Ovary (tissue), 3 donors: ENCODE measurements at regions not wholly inside any gene's neighbourhood (a gene's known extent, or its start where the extent isn't known, plus 50 kb on each side); places are given as distances from the start of the nearest gene placed in this dataset.

Experiments
- POLR2A ChIP-seq: fragments of 450-650 bp; IDR thresholded peaks from one replicate; pipeline ENCODE4 v1.6.1; 2017; ENCODE audit warnings: antibody characterized with exemption, mild to moderate bottlenecking, moderate library complexity
- TF ChIP-seq, protein P1 (sequence below), 3 donors: fragments of 450-650 bp in 2 of 3; fragments of 200-600 bp in 1 of 3; IDR thresholded peaks; one replicate each; pipeline versions ENCODE4 v1.5.1 to v1.8.0; 2016 to 2022; ENCODE audit warnings: antibody characterized with exemption in 3 of 3, mild to moderate bottlenecking in 1 of 3
- donor health status: DM: no; HTN: no; CAD: no.

DNA sequence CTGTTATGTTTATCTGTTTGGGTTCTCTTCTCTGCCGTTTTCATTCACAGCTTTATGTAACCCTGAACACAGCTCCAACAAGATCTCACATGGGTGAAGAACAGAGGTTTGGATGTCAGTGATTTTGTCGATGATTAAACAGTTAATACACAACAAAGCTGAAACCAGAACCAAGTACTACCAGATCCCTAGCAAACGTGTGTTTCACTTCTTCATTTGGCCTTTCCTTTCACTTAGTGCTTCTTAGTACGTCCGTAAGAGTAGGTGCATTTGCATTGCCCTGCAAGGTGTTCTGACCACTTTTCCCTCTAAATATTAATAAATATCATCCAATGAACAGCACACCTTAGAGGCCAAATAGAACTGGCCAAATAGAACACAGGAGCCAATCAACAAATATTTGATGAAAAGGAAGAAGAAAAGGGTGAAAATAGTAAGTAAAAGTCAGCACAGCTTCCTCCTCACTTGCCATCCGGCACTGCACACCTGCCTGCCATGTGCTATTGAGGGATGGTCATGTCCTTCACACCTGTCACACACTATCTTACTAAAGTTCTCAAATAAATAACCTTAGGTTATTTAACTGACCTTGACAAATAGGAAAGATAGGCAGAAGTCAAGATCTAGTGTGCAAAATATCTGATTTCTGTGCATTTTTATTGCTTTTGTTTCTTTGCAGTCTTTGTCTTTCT lies 252.6 kb upstream of the ANKRD30A start:
- TF ChIP-seq, protein P1, sequence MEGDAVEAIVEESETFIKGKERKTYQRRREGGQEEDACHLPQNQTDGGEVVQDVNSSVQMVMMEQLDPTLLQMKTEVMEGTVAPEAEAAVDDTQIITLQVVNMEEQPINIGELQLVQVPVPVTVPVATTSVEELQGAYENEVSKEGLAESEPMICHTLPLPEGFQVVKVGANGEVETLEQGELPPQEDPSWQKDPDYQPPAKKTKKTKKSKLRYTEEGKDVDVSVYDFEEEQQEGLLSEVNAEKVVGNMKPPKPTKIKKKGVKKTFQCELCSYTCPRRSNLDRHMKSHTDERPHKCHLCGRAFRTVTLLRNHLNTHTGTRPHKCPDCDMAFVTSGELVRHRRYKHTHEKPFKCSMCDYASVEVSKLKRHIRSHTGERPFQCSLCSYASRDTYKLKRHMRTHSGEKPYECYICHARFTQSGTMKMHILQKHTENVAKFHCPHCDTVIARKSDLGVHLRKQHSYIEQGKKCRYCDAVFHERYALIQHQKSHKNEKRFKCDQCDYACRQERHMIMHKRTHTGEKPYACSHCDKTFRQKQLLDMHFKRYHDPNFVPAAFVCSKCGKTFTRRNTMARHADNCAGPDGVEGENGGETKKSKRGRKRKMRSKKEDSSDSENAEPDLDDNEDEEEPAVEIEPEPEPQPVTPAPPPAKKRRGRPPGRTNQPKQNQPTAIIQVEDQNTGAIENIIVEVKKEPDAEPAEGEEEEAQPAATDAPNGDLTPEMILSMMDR (IDR thresholded peaks at IDR 0.05) = no peak
- TF ChIP-seq POLR2A = no peak
